Keratinocyte (primary cell): ENCODE measurements at regions not wholly inside any gene's neighbourhood (a gene's known extent, or its start where the extent isn't known, plus 50 kb on each side); places are given as distances from the start of the nearest gene placed in this dataset.

Source experiments
- EZH2 ChIP-seq: IDR thresholded peaks from one replicate; pipeline ENCODE4 v1.6.1; 2012; ENCODE audit warnings: inconsistent platforms, mild to moderate bottlenecking, low read length, moderate library complexity
- TF ChIP-seq, protein P1 (sequence below), 3 experiments: IDR thresholded peaks in 1 of 3; conservative IDR thresholded peaks in 1 of 3; optimal IDR thresholded peaks in 1 of 3; 2 replicates in 2 of 3; 3 replicates in 1 of 3; pipeline versions ENCODE3 to v1.5.1; 2011; ENCODE audit warnings: low read length in 3 of 3, mild to moderate bottlenecking in 3 of 3, moderate library complexity in 2 of 3, control low read depth in 1 of 3, inconsistent platforms in 1 of 3; ENCODE audit not compliant: insufficient read depth in 2 of 3; ENCODE audit errors: extremely low read depth in 1 of 3

DNA sequence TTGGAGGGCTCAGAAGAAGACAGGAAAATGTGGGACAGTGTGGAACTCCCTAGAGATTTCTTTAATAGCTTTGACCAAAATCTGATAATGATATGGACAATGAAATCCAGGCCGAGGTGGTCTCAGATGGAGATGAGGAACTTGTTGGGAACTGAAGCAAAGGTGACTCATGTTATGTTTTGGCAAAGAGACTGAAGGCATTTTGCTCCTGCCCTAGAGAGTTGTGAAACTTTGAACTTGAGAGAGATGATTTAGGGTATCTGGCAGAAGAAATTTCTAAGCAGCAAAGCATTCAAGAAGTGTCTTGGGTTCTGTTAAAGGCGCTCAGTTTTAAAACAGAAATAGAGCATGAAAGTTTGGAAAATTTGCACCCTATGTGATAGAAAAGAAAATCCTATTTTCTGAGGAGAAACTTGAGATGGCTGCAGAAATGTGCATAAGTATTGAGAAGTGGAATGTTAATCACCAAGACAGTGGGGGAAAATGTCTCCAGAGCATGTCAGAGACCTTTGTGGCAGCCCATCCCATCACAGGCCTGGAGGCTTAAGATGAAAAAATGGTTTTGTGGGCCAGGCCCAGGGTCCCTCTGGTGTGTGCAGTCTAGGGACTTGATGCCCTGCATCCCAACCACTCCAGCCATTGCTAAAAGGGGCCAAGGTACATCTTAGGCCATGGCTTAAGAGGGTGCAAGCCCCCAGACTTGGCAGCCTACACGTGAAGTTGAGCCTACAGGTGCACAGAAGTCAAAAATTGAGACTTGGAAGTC is 463.7 kb upstream of the TLE4 start:
- TF ChIP-seq, protein P1, sequence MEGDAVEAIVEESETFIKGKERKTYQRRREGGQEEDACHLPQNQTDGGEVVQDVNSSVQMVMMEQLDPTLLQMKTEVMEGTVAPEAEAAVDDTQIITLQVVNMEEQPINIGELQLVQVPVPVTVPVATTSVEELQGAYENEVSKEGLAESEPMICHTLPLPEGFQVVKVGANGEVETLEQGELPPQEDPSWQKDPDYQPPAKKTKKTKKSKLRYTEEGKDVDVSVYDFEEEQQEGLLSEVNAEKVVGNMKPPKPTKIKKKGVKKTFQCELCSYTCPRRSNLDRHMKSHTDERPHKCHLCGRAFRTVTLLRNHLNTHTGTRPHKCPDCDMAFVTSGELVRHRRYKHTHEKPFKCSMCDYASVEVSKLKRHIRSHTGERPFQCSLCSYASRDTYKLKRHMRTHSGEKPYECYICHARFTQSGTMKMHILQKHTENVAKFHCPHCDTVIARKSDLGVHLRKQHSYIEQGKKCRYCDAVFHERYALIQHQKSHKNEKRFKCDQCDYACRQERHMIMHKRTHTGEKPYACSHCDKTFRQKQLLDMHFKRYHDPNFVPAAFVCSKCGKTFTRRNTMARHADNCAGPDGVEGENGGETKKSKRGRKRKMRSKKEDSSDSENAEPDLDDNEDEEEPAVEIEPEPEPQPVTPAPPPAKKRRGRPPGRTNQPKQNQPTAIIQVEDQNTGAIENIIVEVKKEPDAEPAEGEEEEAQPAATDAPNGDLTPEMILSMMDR (optimal IDR thresholded peaks at IDR 0.05 in 1 of 3, IDR thresholded peaks at IDR 0.05 in 1 of 3, conservative IDR thresholded peaks at IDR 0.05 in 1 of 3; ENCODE audit: extremely low read depth in 1 of 3, insufficient read depth in 2 of 3, low read length in 3 of 3) = no peak
- TF ChIP-seq EZH2 = no peak
